HCT116 (cell line): ENCODE measurements at regions not wholly inside any gene's neighbourhood (a gene's known extent, or its start where the extent isn't known, plus 50 kb on each side); places are given as distances from the start of the nearest gene placed in this dataset.

ENCODE experiments used
- ATAC-seq: fragments of 200-7000 bp; cut with Tn5 transposase; 2 replicates; pipeline ENCODE4 v1.9.1; 2020; ENCODE audit warnings: mild to moderate bottlenecking, moderate library complexity
- BruUV-seq: library from RNA; stranded (reverse); fragments of 400-500 nt; replicated peaks from 2 replicates; lab custom pipeline; 2021; lab: Mats Ljungman, UMichigan
- CTCF ChIA-PET: fragments of 300-600 bp; sonication (Branson Sonifier 250); formaldehyde crosslinking; loops from one replicate; lab custom pipeline; 2021; ENCODE audit warnings: antibody characterized with exemption; lab: Charles Lee
- POLR2A ChIA-PET: fragments of 300-600, 350-600 bp; sonication (Branson Sonifier 250); formaldehyde crosslinking; loops from one replicate; lab custom pipeline; 2021; ENCODE audit warnings: antibody characterized with exemption; lab: Charles Lee
- RAD21 ChIA-PET, 2 experiments: fragments of 300-600 bp; sonication (Branson Sonifier 250); formaldehyde crosslinking; loops; one replicate each; lab custom pipeline; 2023; ENCODE audit warnings: low total read pairs in 2 of 2; ENCODE audit not compliant: uncharacterized antibody in 2 of 2, unreplicated experiment in 2 of 2, low non-redundant PET in 1 of 2; lab: Charles Lee
- DNase-seq: peaks from one replicate; pipeline ENCODE4 v3.0.0-alpha.2; 2010; ENCODE audit warnings: low read depth, low spot score
- H2AFZ ChIP-seq: fragments of 200-600 bp; shearing (Covaris generic), sonication (generic); 2 replicates; pipeline ENCODE4 v1.6.1; 2017; ENCODE audit warnings: low read depth, mixed run types, mixed read lengths, antibody characterized with exemption, low read length; ENCODE audit not compliant: poor library complexity, severe bottlenecking
- H3K27ac ChIP-seq: 2 replicates; pipeline ENCODE4 v1.5.1; 2012; ENCODE audit warnings: low read depth, low read length
- H3K27me3 ChIP-seq: fragments of 200-600 bp; sonication (generic); 2 replicates; pipeline ENCODE4 v1.6.1; 2016; ENCODE audit warnings: mixed run types, low read length, mixed read lengths; ENCODE audit not compliant: insufficient read depth
- H3K36me3 ChIP-seq, 2 experiments: fragments of 200-500 bp in 1 of 2; fragments of 200-600 bp in 1 of 2; sonication (Bioruptor generic) in 1 of 2; sonication (generic) in 1 of 2; 2 replicates each; pipeline versions ENCODE4 v1.5.1 to v1.6.1; 2014 to 2016; ENCODE audit warnings: low read length in 2 of 2, inconsistent platforms in 1 of 2, mixed read lengths in 1 of 2, mixed run types in 1 of 2; ENCODE audit not compliant: insufficient read depth in 2 of 2, control insufficient read depth in 1 of 2
- H3K4me1 ChIP-seq, 2 experiments: fragments of 200-600 bp in 1 of 2; sonication (generic) in 1 of 2; 2 replicates each; pipeline versions ENCODE4 v1.5.1 to v1.6.1; 2012 to 2017; ENCODE audit warnings: low read length in 2 of 2, inconsistent platforms in 1 of 2, mild to moderate bottlenecking in 1 of 2, mixed read lengths in 1 of 2, mixed run types in 1 of 2, moderate library complexity in 1 of 2; ENCODE audit not compliant: insufficient read depth in 2 of 2, control insufficient read depth in 1 of 2
- H3K4me2 ChIP-seq: fragments of 200-600 bp; sonication (generic); 2 replicates; pipeline ENCODE4 v1.6.1; 2017; ENCODE audit warnings: mixed run types, low read length, mixed read lengths
- H3K4me3 ChIP-seq, 2 experiments: fragments of 200-600 bp in 1 of 2; sonication (generic) in 1 of 2; replicated peaks in 1 of 2; 2 replicates each; pipeline ENCODE4 v1.5.1; 2011 to 2016; ENCODE audit warnings: low read length in 2 of 2, control low read depth in 1 of 2, low read depth in 1 of 2, mild to moderate bottlenecking in 1 of 2, mixed read lengths in 1 of 2, mixed run types in 1 of 2
- H3K79me2 ChIP-seq: fragments of 200-600 bp; sonication (generic); 2 replicates; pipeline ENCODE4 v1.6.1; 2017; ENCODE audit warnings: mild to moderate bottlenecking, mixed run types, low read length, moderate library complexity, mixed read lengths; ENCODE audit not compliant: insufficient read depth
- H3K9ac ChIP-seq: fragments of 200-600 bp; sonication (generic); 2 replicates; pipeline ENCODE4 v1.6.1; 2016; ENCODE audit warnings: low read length, mixed read lengths
- H3K9me2 ChIP-seq: fragments of 200-600 bp; sonication (generic), shearing (Covaris generic); 2 replicates; pipeline ENCODE4 v1.6.1; 2017; ENCODE audit warnings: mixed run types, mild to moderate bottlenecking, moderate library complexity; ENCODE audit not compliant: insufficient read depth
- H3K9me3 ChIP-seq, 2 experiments: fragments of 200-500 bp in 1 of 2; fragments of 200-600 bp in 1 of 2; sonication (Bioruptor generic) in 1 of 2; sonication (generic) in 1 of 2; 2 replicates each; pipeline ENCODE4 v1.6.1; 2014 to 2017; ENCODE audit warnings: low read length in 2 of 2, mixed read lengths in 2 of 2, inconsistent platforms in 1 of 2, low read depth in 1 of 2, mild to moderate bottlenecking in 1 of 2, mixed run types in 1 of 2, moderate library complexity in 1 of 2; ENCODE audit not compliant: control insufficient read depth in 1 of 2, insufficient read depth in 1 of 2
- H4K20me1 ChIP-seq: fragments of 200-600 bp; sonication (generic), shearing (Covaris generic); 2 replicates; pipeline ENCODE4 v1.6.1; 2017; ENCODE audit warnings: mixed run types, mild to moderate bottlenecking, moderate library complexity; ENCODE audit not compliant: insufficient read depth
- CBX3 ChIP-seq: IDR thresholded peaks from 2 replicates; pipeline ENCODE4 v1.6.1; 2012; ENCODE audit warnings: low read depth
- CEBPB ChIP-seq: IDR thresholded peaks from 2 replicates; pipeline ENCODE4 v1.6.1; 2012; ENCODE audit warnings: low read depth
- ELF1 ChIP-seq: IDR thresholded peaks from 2 replicates; pipeline ENCODE4 v1.6.1; 2012; ENCODE audit warnings: low read depth, borderline replicate concordance
- EZH2 ChIP-seq: fragments of 200-600 bp; sonication (generic); IDR thresholded peaks from 2 replicates; pipeline ENCODE4 v1.6.1; 2017; ENCODE audit warnings: antibody characterized with exemption, mixed run types
- EZH2phosphoT487 ChIP-seq: fragments of 200-600 bp; IDR thresholded peaks from 2 replicates; pipeline ENCODE4 v1.6.1; 2018; ENCODE audit warnings: antibody characterized with exemption, borderline replicate concordance
- FOSL1 ChIP-seq: IDR thresholded peaks from 2 replicates; pipeline ENCODE4 v1.6.1; 2012; ENCODE audit warnings: low read depth
- JUND ChIP-seq: IDR thresholded peaks from 2 replicates; pipeline ENCODE4 v1.6.1; 2012
- POLR2A ChIP-seq: IDR thresholded peaks from 2 replicates; pipeline ENCODE4 v1.7.0; 2011; ENCODE audit warnings: borderline replicate concordance; ENCODE audit not compliant: insufficient read depth, insufficient read length; ENCODE audit errors: extremely low read depth
- POLR2AphosphoS5 ChIP-seq: IDR thresholded peaks from 2 replicates; pipeline ENCODE4 v1.6.1; 2011; ENCODE audit warnings: mild to moderate bottlenecking, low read depth, low read length, moderate library complexity
- SP1 ChIP-seq: IDR thresholded peaks from 2 replicates; pipeline ENCODE4 v1.6.1; 2012; ENCODE audit warnings: low read depth
- TCF7L2 ChIP-seq: IDR thresholded peaks from 2 replicates; pipeline ENCODE4 v1.7.0; 2011; ENCODE audit warnings: borderline replicate concordance, inconsistent platforms; ENCODE audit not compliant: insufficient read depth, insufficient read length; ENCODE audit errors: extremely low read depth
- ZFX ChIP-seq: fragments of 450-650 bp; IDR thresholded peaks from 2 replicates; pipeline ENCODE4 v1.6.1; 2017
- intact Hi-C: fragments of 100-400 bp; cut with micrococcal nuclease; formaldehyde crosslinking; loops from 2 replicates; pipeline ENCODE4 v1.10.0; 2022
- TF ChIP-seq, protein P1 (sequence below): IDR thresholded peaks from 2 replicates; pipeline ENCODE4 v1.6.1; 2012
- TF ChIP-seq, protein P2 (sequence below): IDR thresholded peaks from 2 replicates; pipeline ENCODE4 v1.6.1; 2012
- TF ChIP-seq, protein P3 (sequence below), 3 experiments: fragments of 200-600 bp in 1 of 3; sonication (generic) in 1 of 3; IDR thresholded peaks in 2 of 3; conservative IDR thresholded peaks in 1 of 3; 2 replicates each; pipeline ENCODE4 v1.5.1; 2012 to 2017; ENCODE audit warnings: low read depth in 2 of 3, low read length in 2 of 3, antibody characterized with exemption in 1 of 3, borderline replicate concordance in 1 of 3, control low read depth in 1 of 3, mild to moderate bottlenecking in 1 of 3, mixed read lengths in 1 of 3, mixed run types in 1 of 3, moderate library complexity in 1 of 3; ENCODE audit not compliant: insufficient read depth in 1 of 3

DNA sequence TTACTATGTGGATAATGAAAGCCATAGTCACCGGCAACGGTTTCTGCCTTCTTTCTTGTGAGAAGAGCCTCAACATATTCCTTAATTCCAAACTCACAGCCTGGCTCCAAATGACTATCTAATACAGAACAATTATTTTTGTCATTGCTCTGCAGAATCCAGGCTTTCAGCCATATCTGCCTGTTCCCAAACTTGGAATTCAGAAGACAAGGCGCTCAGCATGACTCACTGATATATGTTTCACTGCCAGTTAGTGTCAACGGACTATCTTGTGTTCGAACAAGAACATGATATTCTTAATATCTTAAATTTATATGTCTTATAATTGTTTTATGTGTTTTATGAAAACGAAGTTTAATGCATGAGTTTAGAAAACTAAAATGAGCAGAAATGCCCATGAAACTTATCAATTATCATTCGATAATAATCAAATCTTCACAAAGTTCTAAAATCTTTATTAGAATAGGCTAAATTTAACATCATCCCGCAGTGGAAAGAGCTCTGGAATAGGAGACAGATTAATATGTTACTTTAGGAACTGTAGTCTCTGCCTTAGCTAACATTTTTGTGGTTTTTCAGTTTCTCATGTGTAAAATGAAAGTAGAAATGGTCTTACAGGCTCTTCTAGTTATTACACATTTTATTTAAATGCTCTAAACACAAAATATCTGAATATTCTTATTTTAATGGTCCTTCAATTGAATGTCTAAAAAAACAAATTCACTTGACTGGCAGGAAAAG is 669.3 kb upstream of the GJE1 start:
- BruUV-seq, result no TSS peak
- H3K79me2 ChIP-seq, result no peaks in the 10 kb centered on the region
- ChIA-PET CTCF (no interaction called here), RAD21 (interaction anchor here in 1 of 2 experiments (0.5 kb wide), 1 partner anchor 83 kb away, joined by 3 read pairs; no protein-coding TSS in a partner anchor), POLR2A (no interaction called here)
- H3K36me3 ChIP-seq, result no peaks in the 10 kb centered on the region
- H3K27ac ChIP-seq, result no peak overlapping the region
- H3K27me3 ChIP-seq, result no peaks in the 10 kb centered on the region
- DNase-seq, result no peak
- no peak overlapping the region for H3K4me2 ChIP-seq
- no peak overlapping the region for H3K4me3 ChIP-seq
- H3K9ac ChIP-seq, result no peak overlapping the region
- H3K9me2 ChIP-seq, result no peaks in the 10 kb centered on the region
- H3K4me1 ChIP-seq, result no peaks in the 10 kb centered on the region
- TF ChIP-seq FOSL1 (no peak), EZH2 (no peak), JUND (no peak), POLR2A (no peak), CBX3 (no peak), ZFX (no peak), POLR2AphosphoS5 (no peak), SP1 (no peak), TCF7L2 (no peak), EZH2phosphoT487 (no peak), CEBPB (no peak), ELF1 (no peak)
- TF ChIP-seq, protein P1, sequence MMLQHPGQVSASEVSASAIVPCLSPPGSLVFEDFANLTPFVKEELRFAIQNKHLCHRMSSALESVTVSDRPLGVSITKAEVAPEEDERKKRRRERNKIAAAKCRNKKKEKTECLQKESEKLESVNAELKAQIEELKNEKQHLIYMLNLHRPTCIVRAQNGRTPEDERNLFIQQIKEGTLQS, result no peak
- TF ChIP-seq, protein P2, sequence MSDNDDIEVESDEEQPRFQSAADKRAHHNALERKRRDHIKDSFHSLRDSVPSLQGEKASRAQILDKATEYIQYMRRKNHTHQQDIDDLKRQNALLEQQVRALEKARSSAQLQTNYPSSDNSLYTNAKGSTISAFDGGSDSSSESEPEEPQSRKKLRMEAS, result no peak
- TF ChIP-seq, protein P3, sequence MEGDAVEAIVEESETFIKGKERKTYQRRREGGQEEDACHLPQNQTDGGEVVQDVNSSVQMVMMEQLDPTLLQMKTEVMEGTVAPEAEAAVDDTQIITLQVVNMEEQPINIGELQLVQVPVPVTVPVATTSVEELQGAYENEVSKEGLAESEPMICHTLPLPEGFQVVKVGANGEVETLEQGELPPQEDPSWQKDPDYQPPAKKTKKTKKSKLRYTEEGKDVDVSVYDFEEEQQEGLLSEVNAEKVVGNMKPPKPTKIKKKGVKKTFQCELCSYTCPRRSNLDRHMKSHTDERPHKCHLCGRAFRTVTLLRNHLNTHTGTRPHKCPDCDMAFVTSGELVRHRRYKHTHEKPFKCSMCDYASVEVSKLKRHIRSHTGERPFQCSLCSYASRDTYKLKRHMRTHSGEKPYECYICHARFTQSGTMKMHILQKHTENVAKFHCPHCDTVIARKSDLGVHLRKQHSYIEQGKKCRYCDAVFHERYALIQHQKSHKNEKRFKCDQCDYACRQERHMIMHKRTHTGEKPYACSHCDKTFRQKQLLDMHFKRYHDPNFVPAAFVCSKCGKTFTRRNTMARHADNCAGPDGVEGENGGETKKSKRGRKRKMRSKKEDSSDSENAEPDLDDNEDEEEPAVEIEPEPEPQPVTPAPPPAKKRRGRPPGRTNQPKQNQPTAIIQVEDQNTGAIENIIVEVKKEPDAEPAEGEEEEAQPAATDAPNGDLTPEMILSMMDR (IDR thresholded peaks at IDR 0.05 in 2 of 3, conservative IDR thresholded peaks at IDR 0.05 in 1 of 3; ENCODE audit: borderline replicate concordance in 1 of 3, insufficient read depth in 1 of 3, low read depth in 2 of 3, low read length in 2 of 3), result no peak
- intact Hi-C loops, result no loop called here
- no peaks in the 10 kb centered on the region for H4K20me1 ChIP-seq
- H2AFZ ChIP-seq, result no peak overlapping the region
- no peak for ATAC-seq
- H3K9me3 ChIP-seq, result no peaks in the 10 kb centered on the region
